Suppressor macrophage treated with lipopolysaccharide for 4 hours (primary cell): ENCODE measurements at regions not wholly inside any gene's neighbourhood (a gene's known extent, or its start where the extent isn't known, plus 50 kb on each side); places are given as distances from the start of the nearest gene placed in this dataset.
A peak's percentile ranks its signal among the peaks of the same experiment; 100 is the strongest.

Source experiments
- DNase-seq: peaks from one replicate; pipeline ENCODE4 v3.0.0-alpha.2; 2020

GRCh38 chrX:40157228-40158035 lies 59.7 kb upstream of the BCOR start:
- no peak for DNase-seq

DNA sequence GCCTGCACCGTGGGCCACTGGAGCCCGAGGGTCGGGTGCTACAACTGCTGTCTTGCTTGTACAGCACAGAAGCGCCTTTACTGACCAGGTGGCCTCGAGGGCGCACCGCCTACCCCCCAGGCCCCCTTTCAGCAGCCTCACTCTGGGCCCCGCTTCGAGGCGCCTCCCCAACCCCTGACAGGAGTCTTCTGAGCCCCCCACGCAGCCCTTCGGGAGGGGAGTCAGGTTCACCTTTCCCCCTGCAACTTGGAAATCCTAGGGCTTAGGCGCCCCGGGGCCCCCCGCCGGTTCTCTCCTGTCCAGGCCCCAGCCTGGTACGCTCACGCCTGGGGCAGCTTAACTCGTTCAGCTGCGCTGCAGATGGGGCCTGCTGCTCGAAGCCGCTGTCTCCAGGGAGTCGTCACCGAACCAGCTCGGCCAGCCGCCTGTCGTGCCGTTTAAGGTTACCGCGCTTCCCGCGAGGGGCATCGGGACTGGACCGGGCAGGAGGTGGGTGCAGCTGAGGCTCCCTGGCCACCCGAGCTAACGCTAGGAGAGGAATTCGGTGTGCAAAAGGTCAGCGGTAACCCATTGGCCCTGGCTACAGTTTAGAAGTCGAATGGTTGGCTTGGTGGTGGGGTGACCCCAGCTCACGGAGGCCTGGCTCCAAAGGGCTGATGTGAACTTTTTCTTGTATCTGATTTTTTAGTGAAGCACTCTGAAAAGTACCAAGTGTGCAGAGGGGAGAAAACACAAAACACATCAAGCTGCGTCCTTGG lies 58.9 kb upstream of the BCOR start:
- DNase-seq: no peak

DNA sequence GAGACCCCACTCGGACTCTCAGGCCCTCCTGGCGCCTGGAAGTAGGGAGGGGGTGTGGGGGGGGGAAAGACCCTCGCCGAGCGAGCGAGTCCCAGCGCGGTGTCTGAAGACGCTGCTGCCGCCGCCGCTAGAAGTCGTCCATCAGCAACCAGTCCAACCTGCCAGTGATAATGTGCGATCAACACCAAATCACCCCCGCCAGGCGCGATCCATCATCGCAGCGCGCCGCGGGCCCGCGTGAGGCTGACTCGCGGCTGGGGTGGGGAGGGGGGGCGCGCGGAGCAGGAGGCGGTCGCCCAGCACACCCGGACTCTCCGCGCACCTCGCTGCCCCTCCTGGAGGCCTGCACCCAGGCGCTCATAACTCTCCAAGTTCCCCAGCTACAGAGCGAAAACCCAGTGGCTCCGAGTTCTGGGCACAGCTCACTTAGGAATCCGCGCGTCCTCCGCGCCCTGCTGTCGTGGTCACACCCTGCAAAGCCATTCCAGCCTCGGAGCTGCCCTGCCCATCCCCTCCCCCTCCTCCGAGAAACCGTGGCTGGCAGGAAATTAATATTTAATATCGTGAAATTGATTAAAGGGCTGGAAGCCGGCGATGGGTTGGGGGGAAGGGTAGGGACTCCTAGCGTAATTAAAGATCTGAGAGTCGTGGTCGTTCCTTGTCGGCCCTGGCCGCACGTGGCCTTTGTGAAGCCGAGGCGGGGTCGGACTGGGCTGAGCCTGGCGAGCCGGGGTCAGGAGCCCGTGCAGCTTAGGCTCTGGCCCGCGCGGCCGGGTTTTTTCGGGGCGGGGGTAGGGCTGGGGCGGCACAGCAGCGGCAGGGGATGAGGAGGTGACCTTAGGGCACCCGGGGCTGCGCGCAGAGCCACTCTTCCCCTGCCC lies 58.1 kb upstream of the BCOR start:
- no peak for DNase-seq

DNA sequence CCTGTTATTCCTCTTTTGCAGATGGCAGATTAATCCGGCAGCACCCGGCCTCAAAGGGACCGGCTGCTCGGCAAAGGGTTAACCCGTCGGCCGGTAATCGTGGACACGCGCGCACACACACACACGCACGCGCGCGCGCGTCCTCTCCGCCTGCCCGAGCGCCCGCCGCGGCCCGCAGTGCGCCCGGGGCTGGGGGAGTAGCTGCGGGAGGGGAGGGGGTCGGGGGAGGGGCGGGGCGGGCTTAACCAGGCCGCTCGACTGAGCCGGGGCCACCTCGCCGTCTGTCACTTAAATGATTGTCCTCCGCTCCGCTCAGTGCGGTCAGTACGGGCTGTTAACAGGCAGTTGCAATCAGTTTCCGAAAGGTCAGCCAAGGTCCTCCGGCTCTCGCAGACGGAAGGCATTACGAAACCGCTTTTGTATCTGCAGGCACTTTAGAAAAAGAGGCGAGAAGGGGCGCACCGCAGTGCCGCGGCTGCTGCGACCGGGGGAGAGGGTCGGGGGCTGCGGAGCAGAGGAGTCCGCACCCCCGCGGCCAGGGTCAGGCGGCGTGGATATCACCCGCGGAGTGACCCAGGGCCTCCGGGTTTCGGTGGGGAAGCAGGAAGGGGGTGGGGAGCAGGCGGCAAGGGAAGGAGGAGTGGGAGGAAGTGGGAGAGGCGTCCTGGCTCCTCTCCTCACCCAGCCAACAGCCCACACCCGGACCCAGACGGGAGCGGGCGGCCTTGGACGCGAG lies 57.3 kb upstream of the BCOR start:
- DNase-seq: peak; percentile 72

DNA sequence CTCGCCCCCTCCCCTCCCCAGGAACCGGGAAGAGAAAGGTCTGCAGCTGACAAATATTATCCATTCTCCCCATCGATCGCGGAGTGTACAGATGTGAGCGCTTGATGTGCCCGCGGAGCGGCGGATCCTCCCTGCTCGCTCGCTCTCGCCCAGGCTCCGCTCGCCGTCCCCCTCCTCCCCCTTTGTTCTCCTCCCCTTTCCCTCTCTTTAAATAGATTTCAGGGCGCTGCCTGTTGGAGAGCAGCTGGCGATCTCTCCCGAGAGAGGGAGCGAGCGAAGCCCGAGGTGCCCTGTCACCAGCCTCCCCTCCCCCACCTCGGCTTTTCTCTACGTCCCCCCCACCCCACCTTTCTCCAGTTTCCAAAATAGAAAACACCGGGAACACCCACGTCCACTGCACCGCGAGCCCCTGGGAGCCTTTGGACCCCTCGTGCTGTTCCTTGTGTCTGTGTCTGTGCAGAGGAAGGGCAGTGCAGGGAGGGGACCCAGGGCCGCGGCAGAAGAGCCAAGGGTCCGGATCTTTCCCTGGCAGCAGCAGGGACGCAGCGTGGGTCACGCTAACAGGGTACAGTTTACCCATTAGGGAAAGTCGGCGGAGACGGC lies 56.6 kb upstream of the BCOR start:
- no peak for DNase-seq

GRCh38 chrX:40153345-40154249 lies 55.8 kb upstream of the BCOR start:
- peak; percentile 78 for DNase-seq

DNA sequence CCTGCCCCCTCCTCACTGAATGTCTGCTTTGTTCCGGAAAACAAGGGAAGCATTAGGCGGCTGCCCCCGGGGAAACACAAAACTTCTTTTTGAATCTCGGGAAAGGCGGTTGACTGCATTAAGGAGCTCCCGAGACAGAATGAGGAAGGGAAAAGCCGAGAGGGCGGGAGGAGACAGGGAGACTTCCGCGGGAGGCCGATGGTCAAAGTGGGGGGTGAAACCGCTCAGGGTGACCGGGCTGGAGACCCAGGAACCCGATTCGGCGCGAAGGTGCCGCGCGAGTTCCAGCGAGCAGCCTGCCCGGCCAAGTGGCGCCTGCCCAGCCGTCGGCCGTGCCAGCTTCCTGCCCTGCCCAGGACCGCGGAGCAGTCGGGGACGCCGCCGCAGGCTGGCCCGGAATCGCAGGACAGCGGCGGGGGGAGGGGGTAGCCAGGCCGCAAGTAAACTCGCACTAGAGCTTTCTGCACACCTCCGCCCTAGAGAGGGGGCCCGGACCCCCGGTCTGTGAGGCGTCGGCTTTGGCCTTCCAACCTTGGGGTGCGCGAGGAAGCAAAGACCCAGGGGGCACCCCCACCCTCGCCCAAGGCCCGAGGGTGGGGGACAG lies 55.1 kb upstream of the BCOR start:
- DNase-seq: peak; percentile 37

DNA sequence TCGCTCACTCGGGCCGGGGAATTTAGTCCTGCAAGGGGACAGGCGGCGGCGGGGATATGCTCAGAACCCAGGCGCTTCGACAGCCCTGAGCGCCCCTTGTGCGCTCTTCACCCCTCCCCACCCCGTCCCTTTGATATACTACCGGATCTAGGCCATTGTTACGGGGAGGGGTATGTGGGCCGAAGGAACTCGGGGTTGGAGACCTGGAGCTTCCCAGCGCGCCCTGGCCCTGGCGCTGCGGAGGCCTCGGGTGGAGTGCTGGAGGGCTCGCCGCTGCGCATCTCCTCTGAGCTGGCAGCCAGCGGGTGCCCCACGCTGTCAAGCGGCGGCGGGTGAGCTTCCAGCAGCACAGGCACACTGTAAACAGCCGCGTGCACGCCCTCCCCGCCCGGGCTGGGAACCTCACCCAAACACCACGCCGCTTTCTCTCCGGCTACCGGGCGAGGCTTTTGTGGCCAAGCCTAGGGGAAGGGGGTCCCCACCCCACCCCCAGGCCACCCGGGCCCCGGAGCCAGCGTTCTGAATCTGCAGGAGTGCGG lies 54.5 kb upstream of the BCOR start:
- no peak for DNase-seq

GRCh38 chrX:40151211-40152172 lies 53.7 kb upstream of the BCOR start:
- DNase-seq: no peak

GRCh38 chrX:40150503-40150902 lies 52.7 kb upstream of the BCOR start:
- DNase-seq: no peak

DNA sequence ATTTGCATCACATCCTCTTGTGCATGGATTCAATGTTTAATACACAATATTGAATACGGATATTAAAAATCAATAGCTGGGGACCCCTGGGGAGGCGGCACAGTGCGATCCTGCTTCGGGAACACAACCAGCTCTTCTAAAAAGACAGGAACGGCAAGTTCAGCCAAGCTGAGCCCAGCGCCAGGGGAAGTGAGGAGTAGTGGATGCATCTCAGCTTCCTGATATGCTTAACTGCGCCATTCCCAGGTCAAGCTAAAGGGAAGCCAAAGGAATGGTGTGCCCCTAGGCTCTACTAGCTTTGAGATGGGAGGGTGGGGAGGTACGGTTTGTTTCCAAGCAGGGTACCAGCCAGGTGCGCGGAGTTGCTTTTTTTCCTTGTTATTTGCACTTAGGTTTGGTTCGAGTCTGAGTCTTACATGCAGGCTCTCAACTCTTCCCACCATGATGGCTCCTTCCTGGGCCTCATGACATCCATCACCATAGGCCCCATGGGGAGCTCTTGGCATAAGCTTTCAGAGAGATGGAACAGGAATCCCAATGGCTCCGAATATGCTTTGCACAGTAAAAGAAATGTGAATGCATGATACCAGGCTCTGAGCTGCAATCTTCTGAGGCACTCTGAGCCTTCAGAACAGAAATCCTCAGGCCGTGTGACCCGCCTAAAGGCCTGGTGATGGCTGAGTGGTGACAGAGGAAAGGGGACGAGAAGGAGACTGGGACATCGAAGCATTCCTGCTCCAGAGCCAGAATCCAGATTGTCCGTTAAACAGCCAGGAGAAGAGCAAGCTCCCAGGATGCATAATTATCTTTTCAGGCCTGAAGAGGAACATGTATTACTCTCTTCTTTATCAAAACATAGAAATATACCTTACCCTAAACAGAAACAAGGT lies 51.8 kb upstream of the BCOR start:
- no peak for DNase-seq

DNA sequence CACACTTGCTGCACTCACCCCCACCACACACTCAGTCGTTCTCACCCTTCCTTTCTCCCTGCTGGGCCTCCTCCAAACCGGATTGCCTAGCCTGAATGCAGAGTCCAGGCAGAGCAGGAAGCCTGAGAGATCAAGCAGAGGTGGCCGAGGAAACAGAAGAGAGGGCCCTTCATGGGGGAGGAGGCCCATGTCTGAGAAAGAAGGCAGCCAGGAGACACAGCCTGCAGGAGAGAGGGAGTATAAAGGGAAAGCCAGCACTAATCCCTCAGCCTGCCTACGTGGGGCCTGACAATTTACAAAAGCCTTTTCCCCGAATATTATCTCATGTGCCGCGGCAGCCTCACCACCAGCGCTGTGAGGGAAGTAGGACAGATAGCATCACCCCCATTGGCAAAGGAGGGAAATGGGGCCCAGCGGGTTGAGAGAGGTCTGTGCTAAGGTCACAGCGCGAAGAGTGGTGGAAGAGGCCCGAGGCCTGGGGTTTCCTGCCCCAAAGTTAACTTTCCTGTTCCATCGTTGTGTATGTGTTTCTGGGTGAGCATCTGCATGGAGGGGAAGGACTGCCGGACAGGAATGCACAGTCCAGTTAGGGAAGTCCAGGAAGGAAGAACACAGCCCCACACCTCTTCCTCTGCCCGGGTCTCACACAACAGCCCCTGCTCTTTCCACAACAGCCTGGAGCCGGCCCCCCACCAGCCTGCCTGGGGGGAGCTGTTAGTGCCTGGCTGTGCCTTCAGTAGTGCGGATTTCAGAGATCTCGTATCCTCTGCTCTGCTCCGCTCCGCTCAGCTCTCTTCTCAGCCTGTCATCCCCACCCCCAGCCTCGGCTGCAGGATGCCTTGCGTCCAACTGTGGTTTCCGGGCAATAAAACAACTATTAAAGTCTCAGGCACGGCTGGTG lies 50.9 kb upstream of the BCOR start:
- peak; percentile 54 for DNase-seq

DNA sequence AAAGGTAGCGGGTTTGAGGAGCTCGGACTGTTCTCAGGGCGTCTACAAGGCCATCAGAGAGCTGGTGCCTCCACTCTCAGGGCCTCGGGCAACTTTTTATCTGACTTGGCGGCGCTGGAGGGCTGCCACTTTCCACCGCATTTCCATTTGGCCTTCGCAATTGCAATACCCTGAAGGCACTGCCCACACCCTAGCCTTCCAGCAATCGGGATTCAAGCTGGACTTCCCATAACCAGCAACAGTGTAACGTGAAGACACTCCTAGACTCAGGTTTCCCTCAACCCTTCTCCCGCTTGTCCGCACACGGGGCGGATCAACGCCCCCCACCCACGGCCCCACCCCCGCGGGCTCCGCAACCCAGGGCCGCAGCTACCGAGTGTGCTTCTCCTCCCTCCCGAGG lies 50.2 kb upstream of the BCOR start:
- DNase-seq: no peak
